ENCODE measurements at regions not wholly inside any gene's neighbourhood (a gene's known extent, or its start where the extent isn't known, plus 50 kb on each side); places are given as distances from the start of the nearest gene placed in this dataset.

DNA sequence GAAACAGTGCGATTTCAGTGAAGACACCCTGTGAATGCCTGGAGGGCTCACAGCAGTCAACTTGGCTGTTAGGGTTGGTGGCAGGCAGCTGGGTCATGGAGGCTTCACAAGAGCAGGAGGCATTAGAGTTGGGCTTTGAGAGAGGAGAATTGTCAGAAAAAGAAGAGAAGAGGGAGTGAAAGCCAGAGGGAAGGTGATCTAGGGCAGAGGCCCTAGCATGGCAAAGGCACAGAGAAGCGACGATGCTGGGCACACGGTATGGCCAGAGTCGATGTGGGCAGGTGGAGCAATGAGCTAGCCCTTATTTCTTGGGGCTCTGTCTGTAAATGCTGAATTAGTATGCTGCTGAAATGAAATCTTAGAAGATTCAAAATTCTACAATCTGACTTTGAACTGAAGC is 52.6 kb upstream of the OLFM4 start:
- DNase-seq (no peak), ATAC-seq (no peak)
- intact Hi-C loops (cut with DNase I), result no loop called here

DNA sequence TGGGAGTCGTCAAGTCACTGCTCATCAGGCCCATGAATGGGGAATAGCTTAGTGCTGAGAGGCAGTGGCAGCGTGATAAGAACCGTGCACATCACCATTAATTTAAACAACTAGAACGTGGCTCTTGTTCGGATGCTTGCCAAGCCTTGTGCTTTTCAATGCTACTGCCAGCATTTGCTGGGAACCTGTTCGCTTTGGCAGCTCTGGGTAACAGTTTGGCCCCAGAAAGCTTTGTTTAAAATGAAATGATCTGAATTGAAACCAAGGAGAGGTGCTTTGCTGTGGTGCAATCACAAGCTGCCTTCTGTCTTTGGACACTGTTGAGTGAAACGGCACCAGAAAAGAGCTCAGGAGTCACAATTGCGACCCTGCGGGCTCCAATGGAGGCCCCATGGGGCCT is 53.5 kb upstream of the OLFM4 start:
- ATAC-seq (no peak), DNase-seq (no peak)

DNA sequence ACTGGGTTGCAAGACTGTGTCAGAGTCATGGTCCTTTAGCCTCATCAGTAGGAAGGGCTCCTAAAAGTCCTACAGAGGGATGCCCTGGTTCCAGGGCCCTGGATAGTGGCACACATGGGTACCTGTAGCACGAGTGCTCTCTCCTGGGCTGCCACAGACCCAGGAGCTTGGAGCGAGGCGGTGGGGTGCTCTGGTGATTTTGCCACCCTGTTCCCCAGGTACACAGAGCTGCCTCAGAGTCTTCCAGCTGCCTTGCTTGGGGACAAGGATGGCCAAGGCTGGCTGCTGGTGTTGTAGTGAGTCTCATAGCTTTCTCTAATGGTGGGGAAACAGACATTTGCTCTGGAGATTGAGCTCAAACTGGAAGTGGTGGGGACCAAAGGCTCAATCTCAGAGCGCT is 53.9 kb upstream of the OLFM4 start:
- intact Hi-C loops (cut with DNase I), result no loop called here
- no peak for ATAC-seq
- no peak for DNase-seq

More for the DNA sequence above, 53.5 kb upstream of the OLFM4 start:
- intact Hi-C loops (cut with DNase I), result no loop called here

DNA sequence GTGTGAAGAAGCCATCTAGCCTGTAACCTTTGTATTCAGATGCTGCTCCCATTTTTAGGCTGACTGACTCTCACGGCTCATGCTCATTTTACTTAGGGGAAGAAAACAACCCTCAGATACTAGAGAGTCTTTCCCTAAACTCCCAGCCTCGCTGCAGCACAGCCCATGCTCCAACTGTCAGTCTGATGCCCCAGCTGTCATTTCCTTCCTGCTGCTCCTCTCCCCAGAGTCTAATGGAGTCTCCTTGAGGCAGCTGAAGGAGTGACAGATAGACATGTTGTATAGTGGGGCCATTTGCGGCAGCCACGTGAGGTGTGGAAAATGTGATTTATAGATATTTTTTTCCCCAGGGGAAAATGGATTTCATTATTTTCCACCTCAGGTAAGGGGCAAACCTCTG is 59.2 kb upstream of the OLFM4 start:
- ATAC-seq (no peak), DNase-seq (no peak)
- intact Hi-C loops (cut with DNase I), result loop anchor here in 1 of 2 donors (5.0 to 10.0 kb wide), 3 partner anchors 165 to 355 kb away; no protein-coding TSS in a partner anchor

GRCh38 chr13:52968074-52968700 is 60.4 kb upstream of the OLFM4 start:
- peak; percentile 85 to 90 for ATAC-seq
- intact Hi-C loops (cut with DNase I), result loop anchor here in 1 of 2 donors (5.0 to 10.0 kb wide), 3 partner anchors 167 to 353 kb away; no protein-coding TSS in a partner anchor
- DNase-seq, result peak; percentile 74

DNA sequence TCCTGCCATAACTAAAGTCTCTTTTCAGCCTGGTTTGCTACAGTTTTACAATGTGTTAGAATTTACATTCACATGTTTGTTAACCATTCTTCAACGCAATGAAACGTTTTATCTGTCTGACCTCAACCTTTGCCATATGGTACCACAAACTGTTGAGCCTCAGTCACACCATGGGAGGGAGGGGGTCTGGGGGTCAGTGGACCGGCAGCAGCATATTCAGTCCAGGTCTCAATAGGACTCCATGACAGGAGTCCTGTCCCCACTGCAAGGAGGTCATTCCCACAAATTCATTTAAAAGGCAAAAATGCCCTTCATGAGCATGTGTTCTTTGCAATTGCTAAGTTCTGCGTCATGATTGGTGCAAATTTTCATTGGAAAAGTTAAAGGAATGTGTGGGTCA is 66.6 kb upstream of the OLFM4 start:
- intact Hi-C loops (cut with DNase I), result loop anchor here in 1 of 2 donors (10.0 kb wide), 2 partner anchors 173 to 347 kb away; no protein-coding TSS in a partner anchor
- DNase-seq (no peak), ATAC-seq (no peak)

DNA sequence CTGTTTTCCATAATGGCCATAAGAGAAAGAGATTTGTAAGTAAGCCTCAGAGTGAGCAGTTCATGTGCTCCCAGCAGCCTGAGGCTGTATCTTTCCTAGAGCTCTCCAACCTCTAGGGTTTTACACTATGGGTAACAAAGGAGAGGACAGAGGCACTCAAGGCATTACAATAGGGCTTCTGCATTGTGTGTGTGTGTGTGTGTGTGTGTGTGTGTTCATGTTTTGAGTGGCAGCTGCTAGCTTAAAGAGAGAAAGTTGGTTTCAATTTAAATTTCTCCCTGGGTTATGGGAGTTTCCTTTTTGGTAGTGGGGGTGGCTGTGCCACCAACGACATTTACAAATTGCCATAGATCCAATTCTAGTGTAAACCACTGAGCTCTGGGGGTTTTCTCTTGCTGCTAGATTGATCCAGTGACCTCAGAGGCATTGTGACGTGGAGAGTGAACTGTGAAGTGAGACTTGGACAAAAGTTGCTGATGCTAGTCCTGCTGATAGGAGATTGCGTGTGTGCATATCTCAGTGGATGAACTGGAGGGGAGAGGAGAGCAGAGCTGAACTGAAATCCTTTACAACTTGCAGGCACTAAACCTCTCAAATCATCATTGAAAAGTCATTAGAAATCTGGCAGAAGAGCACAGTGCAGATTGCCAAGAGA is 67.2 kb upstream of the OLFM4 start:
- intact Hi-C loops (cut with DNase I), result loop anchor here in 1 of 2 donors (10.0 kb wide), 2 partner anchors 173 to 347 kb away; no protein-coding TSS in a partner anchor
- DNase-seq (no peak), ATAC-seq (no peak)

GRCh38 chr13:52955472-52955874 is 73.1 kb upstream of the OLFM4 start:
- intact Hi-C loops (cut with DNase I), result no loop called here
- DNase-seq (no peak), ATAC-seq (no peak)

DNA sequence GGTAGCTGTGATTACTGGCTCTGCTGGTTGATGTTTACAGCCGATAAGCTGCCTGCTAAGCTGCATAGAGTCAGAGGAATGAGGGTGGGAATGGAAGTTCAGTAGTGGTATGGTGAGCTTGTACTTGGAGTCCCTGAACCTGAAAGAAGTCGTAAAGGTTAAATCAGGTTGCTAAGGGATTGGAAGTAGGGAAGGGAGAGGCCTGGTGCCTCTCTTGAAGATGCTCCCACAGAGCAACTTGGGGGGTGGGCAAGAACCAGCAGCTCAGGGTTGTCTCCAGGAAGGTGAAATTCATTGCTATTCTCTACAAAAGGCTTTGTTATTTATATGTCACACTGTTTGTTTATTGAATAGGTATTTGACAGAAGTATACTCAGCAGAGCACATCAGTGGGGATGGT is 73.8 kb upstream of the OLFM4 start:
- ATAC-seq, result no peak
- DNase-seq, result no peak
- intact Hi-C loops (cut with DNase I), result no loop called here

- DNase-seq (no peak), ATAC-seq (peak; percentile 8 to 19)
- intact Hi-C loops (cut with DNase I), result no loop called here
Observed at GRCh38 chr13:52950436-52950956, 78.1 kb upstream of the OLFM4 start.

- ATAC-seq (peak in 1 of 2 donors; percentile 32), DNase-seq (no peak)
Observed at GRCh38 chr13:52949742-52950141, 78.9 kb upstream of the OLFM4 start.

DNA sequence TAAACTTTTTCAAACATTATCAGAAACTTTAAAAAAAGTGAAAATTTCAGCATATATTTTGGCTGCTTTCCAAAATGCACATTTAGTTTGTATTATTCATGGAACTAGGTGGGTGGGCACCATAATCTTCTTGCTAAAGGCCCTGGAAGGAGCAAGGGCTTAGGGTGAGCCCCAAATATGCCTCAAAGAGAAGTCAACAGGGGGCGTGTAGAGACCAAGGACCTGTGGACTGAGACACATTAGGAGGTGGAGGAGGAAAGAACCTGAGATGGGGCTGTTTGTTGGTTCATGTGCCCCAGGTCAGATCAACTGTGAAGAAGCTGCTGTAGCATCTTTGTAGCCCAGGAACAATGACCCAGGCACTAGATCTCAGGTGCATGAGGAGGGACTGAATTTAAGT is 79.6 kb upstream of the OLFM4 start:
- ATAC-seq (no peak), DNase-seq (no peak)
- intact Hi-C loops (cut with DNase I), result no loop called here

More at GRCh38 chr13:52949742-52950141, 78.9 kb upstream of the OLFM4 start:
- intact Hi-C loops (cut with DNase I), result no loop called here

GRCh38 chr13:52947921-52948373 is 80.7 kb upstream of the OLFM4 start:
- ATAC-seq, result peak in 1 of 2 donors; percentile 28
- intact Hi-C loops (cut with DNase I), result no loop called here
- no peak for DNase-seq

DNA sequence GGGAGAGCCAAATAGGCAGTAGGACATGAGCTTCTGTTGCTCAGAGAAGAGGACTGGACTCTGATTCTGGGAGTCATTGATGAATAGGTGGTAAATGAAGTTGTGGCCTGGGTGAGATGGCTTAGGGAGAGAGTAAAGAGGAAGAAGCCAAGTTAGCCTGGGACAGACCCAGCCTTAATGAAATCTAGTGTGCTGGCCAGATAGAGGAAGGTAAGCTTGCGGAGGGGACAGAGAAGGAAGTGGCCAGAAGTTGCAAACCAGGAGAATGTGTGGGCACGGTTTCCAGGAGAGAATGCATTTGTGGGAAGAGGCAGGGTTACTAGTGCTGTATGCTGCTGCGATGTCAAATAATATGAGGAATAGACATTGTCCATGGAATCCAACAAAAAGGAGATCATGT is 83.3 kb upstream of the OLFM4 start:
- ATAC-seq (peak in 1 of 2 donors; percentile 32), DNase-seq (no peak)
- intact Hi-C loops (cut with DNase I), result no loop called here

DNA sequence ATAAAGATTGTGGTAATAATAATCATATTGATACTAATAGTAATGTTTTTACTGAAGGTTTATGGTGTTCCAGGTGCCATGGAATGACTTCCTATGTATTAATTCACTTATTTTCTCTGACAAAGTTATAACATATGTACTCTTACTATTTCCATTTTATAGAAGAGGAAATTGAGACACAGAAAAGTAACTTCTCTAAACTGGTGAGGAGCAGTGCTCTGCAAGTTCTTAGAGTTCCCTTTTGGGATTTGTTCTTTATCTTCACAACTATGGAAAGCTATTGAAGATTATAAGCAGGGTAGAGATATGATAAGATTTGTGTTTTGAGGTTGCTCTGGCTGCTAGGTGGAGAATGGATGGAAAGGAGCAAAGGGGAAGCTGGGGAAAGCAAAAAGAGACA is 83.9 kb upstream of the OLFM4 start:
- intact Hi-C loops (cut with DNase I), result no loop called here
- ATAC-seq, result no peak

GRCh38 chr13:52938065-52938464 is 89.6 kb upstream of the PCDH8 start:
- DNase-seq (no peak), ATAC-seq (no peak)
- intact Hi-C loops (cut with DNase I), result no loop called here

More for the DNA sequence above, 83.9 kb upstream of the OLFM4 start:
- DNase-seq, result no peak

DNA sequence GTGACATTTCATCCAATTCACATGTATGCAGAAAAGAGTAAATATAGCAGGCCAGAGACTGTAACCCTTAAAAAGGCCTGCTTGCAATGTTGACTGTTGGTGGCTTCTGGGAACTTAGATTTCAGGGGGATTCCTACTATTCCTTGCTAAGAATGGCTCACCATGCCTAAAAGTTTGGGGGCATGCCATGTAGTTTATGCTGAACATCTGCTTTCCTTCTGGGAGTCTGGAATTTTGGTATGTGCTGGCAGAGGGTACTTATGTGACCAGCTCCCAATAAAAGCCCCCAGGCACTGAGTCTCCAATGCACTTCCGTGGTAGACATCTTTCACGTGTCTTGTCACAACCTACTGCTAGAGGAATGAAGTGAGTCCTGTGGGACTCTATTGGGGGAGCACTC is 88.4 kb upstream of the PCDH8 start:
- DNase-seq, result no peak
- intact Hi-C loops (cut with DNase I), result no loop called here
- no peak for ATAC-seq

DNA sequence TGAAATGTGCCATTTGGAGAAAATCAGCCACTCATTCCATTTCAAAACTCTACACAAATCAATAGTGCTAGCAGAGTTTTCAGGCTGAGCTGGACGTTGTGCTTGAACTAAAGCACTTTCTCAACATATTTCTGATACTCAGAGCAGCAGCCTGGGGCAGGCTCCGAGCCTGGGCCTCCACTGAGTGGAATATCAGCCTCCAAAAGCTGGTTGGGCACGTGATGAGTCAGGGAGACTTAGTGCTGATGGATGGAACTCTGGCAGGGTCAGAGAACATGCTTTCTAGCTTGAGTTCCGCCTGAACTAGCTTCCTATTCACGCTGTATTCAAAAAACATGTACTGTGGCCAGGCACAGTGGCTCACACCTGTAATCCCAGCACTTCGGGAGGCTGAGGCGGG is 85.8 kb upstream of the PCDH8 start:
- no peak for ATAC-seq
- intact Hi-C loops (cut with DNase I), result no loop called here
- no peak for DNase-seq

DNA sequence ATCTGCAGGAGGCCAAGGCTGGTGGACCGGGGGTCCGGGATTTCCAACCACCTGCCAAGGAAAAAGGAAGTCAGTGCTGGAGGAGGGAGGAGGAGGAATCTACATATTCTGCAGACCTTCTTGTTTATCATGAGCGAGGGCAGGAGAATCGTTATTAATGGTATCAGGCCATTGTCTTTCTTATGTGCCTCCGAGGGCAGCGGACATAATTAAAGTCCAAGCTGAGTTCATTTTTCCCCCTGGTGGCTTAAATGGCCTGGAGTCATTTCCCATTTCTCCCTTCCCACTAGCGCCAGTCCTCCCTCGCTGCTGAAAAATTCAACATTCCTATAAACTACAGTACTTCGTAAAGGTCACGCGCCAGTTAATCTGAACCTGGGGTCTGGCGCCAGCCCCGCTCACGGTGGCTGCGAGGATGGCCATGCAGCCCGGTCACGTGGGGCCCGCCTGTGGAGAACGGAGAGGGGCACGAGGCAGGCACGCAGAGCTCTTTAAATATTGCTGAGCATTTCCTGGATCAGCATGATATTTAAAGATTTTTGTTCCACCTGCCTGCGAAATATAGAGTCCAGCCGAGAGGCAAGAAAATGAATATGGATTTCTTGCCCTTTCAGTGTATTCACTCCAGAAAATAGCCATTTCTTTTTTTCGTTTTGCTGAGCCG is 85.2 kb upstream of the PCDH8 start:
- ATAC-seq (no peak), DNase-seq (no peak)
- intact Hi-C loops (cut with DNase I), result no loop called here

DNA sequence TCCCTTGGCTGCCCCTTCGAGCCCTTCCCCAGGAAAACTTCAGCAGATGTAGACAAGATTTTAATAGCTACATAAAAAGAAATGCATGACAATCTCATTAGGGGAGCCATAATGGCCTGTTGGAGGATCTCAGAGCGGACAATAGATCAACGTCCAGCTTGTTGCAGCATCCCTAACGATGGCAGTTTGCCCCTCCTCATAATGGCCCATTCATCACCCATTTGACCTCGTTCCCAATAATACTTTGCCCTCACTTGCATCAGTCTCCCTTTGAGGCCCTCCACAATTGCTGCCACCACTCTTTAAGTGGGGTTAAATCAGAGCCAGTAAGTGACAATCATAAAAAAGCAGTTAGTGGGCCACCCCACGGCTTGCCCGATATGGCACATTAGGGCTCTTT is 84.7 kb upstream of the PCDH8 start:
- intact Hi-C loops (cut with DNase I), result no loop called here
- no peak for DNase-seq
- no peak for ATAC-seq
